ENCODE measurements at regions not wholly inside any gene's neighbourhood (a gene's known extent, or its start where the extent isn't known, plus 50 kb on each side); places are given as distances from the start of the nearest gene placed in this dataset.
"Not testable (repeated sequence)": the region's sequence is repeated elsewhere in the genome, so short reads cannot be mapped to it uniquely, and the experiment has no call there.

DNA sequence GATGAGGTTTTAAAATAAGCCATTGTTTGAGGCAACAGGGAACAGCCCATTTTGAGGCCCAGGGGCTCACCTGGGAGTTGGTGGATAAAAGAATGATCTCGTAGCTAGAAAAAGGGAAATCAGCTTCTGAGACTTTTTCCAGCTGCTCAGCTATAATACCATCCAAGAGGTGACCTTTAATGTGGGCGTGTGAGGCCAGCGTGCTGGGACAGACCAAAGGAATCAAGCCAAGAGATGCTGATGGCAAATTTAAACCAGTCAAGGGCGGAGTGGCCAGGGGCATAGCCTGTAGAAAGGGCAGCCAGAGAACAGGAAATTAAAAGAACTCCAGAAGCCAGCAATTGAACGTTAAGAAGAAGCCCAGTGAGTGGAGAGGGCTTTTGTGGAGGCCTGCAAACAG lies 132.6 kb downstream of the IER5 start:
- Mint-ChIP-seq H3K27ac (no peak overlapping the region), H3K9me3 (peaks cover 0 to 11% (median 2%) of the 10 kb centered on the region in 7 donors), H3K36me3 (no peaks in the 10 kb centered on the region), H3K4me3 (no peak overlapping the region), H3K27me3 (ENCODE audit: low read depth in 3 of 3) (peaks cover 6 to 11% (median 6%) of the 10 kb centered on the region in 3 donors), H3K4me1 (no peaks in the 10 kb centered on the region)
- peaks cover 0 to 5% of the 10 kb centered on the region in 2 donors for H3K9me3 ChIP-seq (replicated peaks in 1 of 2; ENCODE audit: control insufficient read depth in 1 of 2, insufficient read depth in 1 of 2, low read length in 2 of 2)
- intact Hi-C loops (cut with micrococcal nuclease): no loop called here
- no peak overlapping the region for H3K9ac ChIP-seq (ENCODE audit: insufficient read depth, low read length, poor library complexity, severe bottlenecking)
- H2AFZ ChIP-seq (ENCODE audit: insufficient read depth, low read depth, low read length, poor library complexity, severe bottlenecking): no peak overlapping the region
- H3K4me3 ChIP-seq (replicated peaks in 1 of 3; ENCODE audit: low read depth in 2 of 3, low read length in 3 of 3): no peak overlapping the region
- 63% methylated on average over 3 of the region's 5 CpGs for WGBS (ENCODE audit: insufficient coverage)
- H3K27ac ChIP-seq (ENCODE audit: low read depth in 1 of 2, low read length in 2 of 2): no peak overlapping the region
- H3K4me1 ChIP-seq (ENCODE audit: control insufficient read depth in 1 of 2, insufficient read depth in 2 of 2, low read length in 2 of 2): no peaks in the 10 kb centered on the region
- no peaks in the 10 kb centered on the region for H3K36me3 ChIP-seq (replicated peaks in 1 of 2; ENCODE audit: control insufficient read depth in 1 of 2, insufficient read depth in 2 of 2, low read length in 2 of 2)
- no peaks in the 10 kb centered on the region for H3K27me3 ChIP-seq (ENCODE audit: control insufficient read depth in 2 of 2, insufficient read depth in 2 of 2, low read length in 2 of 2)
- H3K4me2 ChIP-seq (replicated peaks; ENCODE audit: extremely low read depth, low read length, poor library complexity, severe bottlenecking): no peak overlapping the region
- H3K79me2 ChIP-seq (ENCODE audit: insufficient read depth, low read length): no peaks in the 10 kb centered on the region
- H4K20me1 ChIP-seq (ENCODE audit: insufficient read depth, low read length): no peaks in the 10 kb centered on the region
- no peak for DNase-seq
- TF ChIP-seq, protein P1, sequence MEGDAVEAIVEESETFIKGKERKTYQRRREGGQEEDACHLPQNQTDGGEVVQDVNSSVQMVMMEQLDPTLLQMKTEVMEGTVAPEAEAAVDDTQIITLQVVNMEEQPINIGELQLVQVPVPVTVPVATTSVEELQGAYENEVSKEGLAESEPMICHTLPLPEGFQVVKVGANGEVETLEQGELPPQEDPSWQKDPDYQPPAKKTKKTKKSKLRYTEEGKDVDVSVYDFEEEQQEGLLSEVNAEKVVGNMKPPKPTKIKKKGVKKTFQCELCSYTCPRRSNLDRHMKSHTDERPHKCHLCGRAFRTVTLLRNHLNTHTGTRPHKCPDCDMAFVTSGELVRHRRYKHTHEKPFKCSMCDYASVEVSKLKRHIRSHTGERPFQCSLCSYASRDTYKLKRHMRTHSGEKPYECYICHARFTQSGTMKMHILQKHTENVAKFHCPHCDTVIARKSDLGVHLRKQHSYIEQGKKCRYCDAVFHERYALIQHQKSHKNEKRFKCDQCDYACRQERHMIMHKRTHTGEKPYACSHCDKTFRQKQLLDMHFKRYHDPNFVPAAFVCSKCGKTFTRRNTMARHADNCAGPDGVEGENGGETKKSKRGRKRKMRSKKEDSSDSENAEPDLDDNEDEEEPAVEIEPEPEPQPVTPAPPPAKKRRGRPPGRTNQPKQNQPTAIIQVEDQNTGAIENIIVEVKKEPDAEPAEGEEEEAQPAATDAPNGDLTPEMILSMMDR (IDR thresholded peaks at IDR 0.05): no peak

DNA sequence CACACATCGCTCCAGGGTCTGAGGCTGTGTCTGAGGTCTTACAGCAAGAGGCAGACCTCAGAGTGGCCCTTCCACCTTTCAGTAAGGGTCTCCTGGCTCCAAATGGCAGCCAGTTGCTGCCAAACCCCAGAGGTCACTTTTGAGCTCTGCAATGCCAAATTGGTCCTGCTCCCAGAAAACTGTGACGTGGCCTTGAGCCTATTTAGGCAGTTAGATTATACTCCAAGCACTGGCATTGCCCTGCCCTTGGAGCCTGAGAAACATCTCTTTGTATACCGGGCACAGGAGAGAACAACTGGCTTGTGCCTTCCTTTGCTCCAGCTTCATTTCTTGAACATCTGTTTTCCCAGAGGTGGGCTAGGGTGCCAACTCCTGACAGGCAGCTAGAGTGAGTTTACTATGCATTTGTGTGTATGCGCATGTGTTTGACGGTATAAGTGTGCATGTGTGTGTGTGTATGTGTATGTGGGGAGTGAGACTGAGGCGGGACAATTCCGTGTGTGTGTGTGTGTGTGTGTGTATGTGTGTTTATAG lies 134.5 kb downstream of the IER5 start:
- Mint-ChIP-seq H3K4me3 (no peak overlapping the region), H3K36me3 (no peaks in the 10 kb centered on the region), H3K27ac (no peak overlapping the region), H3K4me1 (no peaks in the 10 kb centered on the region), H3K9me3 (peaks cover 0 to 12% (median 7%) of the 10 kb centered on the region in 7 donors), H3K27me3 (ENCODE audit: low read depth in 3 of 3) (peaks cover 2 to 6% (median 6%) of the 10 kb centered on the region in 3 donors)
- H3K27me3 ChIP-seq (ENCODE audit: control insufficient read depth in 2 of 2, insufficient read depth in 2 of 2, low read length in 2 of 2): no peaks in the 10 kb centered on the region
- WGBS (ENCODE audit: insufficient coverage): 92% methylated on average over 6 of the region's 7 CpGs
- no peak overlapping the region for H3K27ac ChIP-seq (ENCODE audit: low read depth in 1 of 2, low read length in 2 of 2)
- no peak overlapping the region for H2AFZ ChIP-seq (ENCODE audit: insufficient read depth, low read depth, low read length, poor library complexity, severe bottlenecking)
- H3K79me2 ChIP-seq (ENCODE audit: insufficient read depth, low read length): no peaks in the 10 kb centered on the region
- H3K4me2 ChIP-seq (replicated peaks; ENCODE audit: extremely low read depth, low read length, poor library complexity, severe bottlenecking): no peak overlapping the region
- no peak overlapping the region for H3K4me3 ChIP-seq (replicated peaks in 1 of 3; ENCODE audit: low read depth in 2 of 3, low read length in 3 of 3)
- H3K4me1 ChIP-seq (ENCODE audit: control insufficient read depth in 1 of 2, insufficient read depth in 2 of 2, low read length in 2 of 2): no peaks in the 10 kb centered on the region
- intact Hi-C loops (cut with micrococcal nuclease): no loop called here
- TF ChIP-seq, protein P1 (IDR thresholded peaks at IDR 0.05): no peak
- peaks cover 0 to 5% of the 10 kb centered on the region in 2 donors for H3K9me3 ChIP-seq (replicated peaks in 1 of 2; ENCODE audit: control insufficient read depth in 1 of 2, insufficient read depth in 1 of 2, low read length in 2 of 2)
- H3K36me3 ChIP-seq (replicated peaks in 1 of 2; ENCODE audit: control insufficient read depth in 1 of 2, insufficient read depth in 2 of 2, low read length in 2 of 2): no peaks in the 10 kb centered on the region
- H3K9ac ChIP-seq (ENCODE audit: insufficient read depth, low read length, poor library complexity, severe bottlenecking): no peak overlapping the region
- no peaks in the 10 kb centered on the region for H4K20me1 ChIP-seq (ENCODE audit: insufficient read depth, low read length)
- DNase-seq: no peak

DNA sequence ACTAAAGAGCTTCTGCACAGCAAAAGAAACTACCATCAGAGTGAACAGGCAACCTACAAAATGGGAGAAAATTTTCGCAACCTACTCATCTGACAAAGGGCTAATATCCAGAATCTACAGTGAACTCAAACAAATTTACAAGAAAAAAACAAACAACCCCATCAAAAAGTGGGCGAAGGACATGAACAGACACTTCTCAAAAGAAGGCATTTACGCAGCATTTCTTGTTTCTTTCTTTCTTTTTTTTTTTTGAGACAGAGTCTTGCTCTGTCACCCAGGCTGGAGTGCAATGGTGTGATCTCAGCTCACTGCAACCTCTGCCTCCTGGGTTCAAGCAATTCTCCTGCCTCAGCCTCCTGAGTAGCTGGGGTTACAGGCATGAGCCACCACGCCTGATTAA lies 138.2 kb downstream of the IER5 start:
- H3K27me3 Mint-ChIP-seq (ENCODE audit: low read depth in 3 of 3); H3K27ac Mint-ChIP-seq; H3K4me3 Mint-ChIP-seq; H3K4me2 ChIP-seq (replicated peaks; ENCODE audit: extremely low read depth, low read length, poor library complexity, severe bottlenecking); DNase-seq; H3K36me3 Mint-ChIP-seq; H3K9ac ChIP-seq (ENCODE audit: insufficient read depth, low read length, poor library complexity, severe bottlenecking); H3K36me3 ChIP-seq (replicated peaks in 1 of 2; ENCODE audit: control insufficient read depth in 1 of 2, insufficient read depth in 2 of 2, low read length in 2 of 2); H3K4me1 Mint-ChIP-seq; H3K27ac ChIP-seq (ENCODE audit: low read depth in 1 of 2, low read length in 2 of 2); H3K4me1 ChIP-seq (ENCODE audit: control insufficient read depth in 1 of 2, insufficient read depth in 2 of 2, low read length in 2 of 2); intact Hi-C loops (cut with micrococcal nuclease); H3K9me3 ChIP-seq (replicated peaks in 1 of 2; ENCODE audit: control insufficient read depth in 1 of 2, insufficient read depth in 1 of 2, low read length in 2 of 2); H3K79me2 ChIP-seq (ENCODE audit: insufficient read depth, low read length); H3K27me3 ChIP-seq (ENCODE audit: control insufficient read depth in 2 of 2, insufficient read depth in 2 of 2, low read length in 2 of 2); H2AFZ ChIP-seq (ENCODE audit: insufficient read depth, low read depth, low read length, poor library complexity, severe bottlenecking); H4K20me1 ChIP-seq (ENCODE audit: insufficient read depth, low read length); H3K4me3 ChIP-seq (replicated peaks in 1 of 3; ENCODE audit: low read depth in 2 of 3, low read length in 3 of 3): not testable (repeated sequence)
- 100% methylated on average over 1 of the region's 4 CpGs for WGBS (ENCODE audit: insufficient coverage)
- peaks cover 0 to 17% (median 9%) of the 10 kb centered on the region in 7 donors for H3K9me3 Mint-ChIP-seq

All from CD14-positive monocyte (primary cell).